Esophagus squamous epithelium (tissue), 4 donors: ENCODE measurements at regions not wholly inside any gene's neighbourhood (a gene's known extent, or its start where the extent isn't known, plus 50 kb on each side); places are given as distances from the start of the nearest gene placed in this dataset.

Source experiments
- CTCF ChIP-seq, 6 experiments: fragments of 450-650 bp in 4 of 6; fragments of 200-600 bp in 2 of 6; sonication (generic) in 2 of 6; IDR thresholded peaks; one replicate each; pipeline ENCODE4 v1.5.1; 2016 to 2019; ENCODE audit warnings: antibody characterized with exemption in 6 of 6, mild to moderate bottlenecking in 4 of 6, moderate library complexity in 4 of 6
- POLR2A ChIP-seq, 4 donors: fragments of 450-650 bp; IDR thresholded peaks; one replicate each; pipeline ENCODE4 v1.6.1; 2017; ENCODE audit warnings: antibody characterized with exemption in 4 of 4, mild to moderate bottlenecking in 4 of 4, moderate library complexity in 3 of 4

- TF ChIP-seq CTCF (IDR thresholded peaks at IDR 0.05) = no peak
- no peak for TF ChIP-seq POLR2A (IDR thresholded peaks at IDR 0.05)
Observed at GRCh38 chr2:194232600-194232999, 1424.4 kb upstream of the SLC39A10 start.
